ENCODE measurements at regions not wholly inside any gene's neighbourhood (a gene's known extent, or its start where the extent isn't known, plus 50 kb on each side); places are given as distances from the start of the nearest gene placed in this dataset.

GRCh38 chr7:13489386-13489785 lies 500.1 kb downstream of the ETV1 start:
- CTCF ChIA-PET = no interaction called here

GRCh38 chr7:13496976-13497375 lies 492.5 kb downstream of the ETV1 start:
- DNase-seq (ENCODE audit: extremely low spot score) = no peak
- POLR2A ChIA-PET = no interaction called here
- no peak for TF ChIP-seq FOXK2 (IDR thresholded peaks at IDR 0.05)
- TF ChIP-seq ARNT (IDR thresholded peaks at IDR 0.05) = no peak
- CTCF ChIA-PET = no interaction called here

More at GRCh38 chr7:13489386-13489785, 500.1 kb downstream of the ETV1 start:
- TF ChIP-seq SP1 (IDR thresholded peaks at IDR 0.05) (no peak), LEF1 (IDR thresholded peaks at IDR 0.05; ENCODE audit: borderline replicate concordance) (no peak), NFRKB (IDR thresholded peaks at IDR 0.05) (no peak), L3MBTL2 (conservative IDR thresholded peaks at IDR 0.05) (no peak), SUZ12 (IDR thresholded peaks at IDR 0.05) (no peak), ARNT (IDR thresholded peaks at IDR 0.05) (no peak)
- POLR2A ChIA-PET = no interaction called here
- DNase-seq (ENCODE audit: extremely low spot score) = no peak

- no peak for DNase-seq (ENCODE audit: extremely low spot score)
- TF ChIP-seq SP1 (IDR thresholded peaks at IDR 0.05) (no peak), ARNT (IDR thresholded peaks at IDR 0.05) (no peak), ZNF384 (IDR thresholded peaks at IDR 0.05) (no peak), NFRKB (IDR thresholded peaks at IDR 0.05) (no peak), BHLHE40 (IDR thresholded peaks at IDR 0.05; ENCODE audit: borderline replicate concordance) (no peak), LEF1 (IDR thresholded peaks at IDR 0.05; ENCODE audit: borderline replicate concordance) (no peak), HDGF (IDR thresholded peaks at IDR 0.05; ENCODE audit: borderline replicate concordance) (no peak)
- ChIA-PET CTCF (no interaction called here), POLR2A (no interaction called here)
These were observed 480.9 kb downstream of the ETV1 start for GRCh38 chr7:13508586-13508985.

GRCh38 chr7:13518738-13519137 lies 470.7 kb downstream of the ETV1 start:
- ChIA-PET POLR2A (no interaction called here), CTCF (no interaction called here)
- TF ChIP-seq FOXK2 (IDR thresholded peaks at IDR 0.05) (no peak), ELF4 (IDR thresholded peaks at IDR 0.05) (no peak), SP1 (IDR thresholded peaks at IDR 0.05) (no peak), HDGF (IDR thresholded peaks at IDR 0.05; ENCODE audit: borderline replicate concordance) (no peak), ZNF384 (IDR thresholded peaks at IDR 0.05) (no peak), ARNT (IDR thresholded peaks at IDR 0.05) (no peak), FOXA1 (IDR thresholded peaks at IDR 0.05) (no peak), BHLHE40 (IDR thresholded peaks at IDR 0.05; ENCODE audit: borderline replicate concordance) (no peak)
- DNase-seq (ENCODE audit: extremely low spot score) = no peak

GRCh38 chr7:13524076-13524475 lies 465.4 kb downstream of the ETV1 start:
- TF ChIP-seq ZNF384 (IDR thresholded peaks at IDR 0.05) = no peak
- TF ChIP-seq SP1 (IDR thresholded peaks at IDR 0.05) = no peak
- no peak for TF ChIP-seq FOXM1 (IDR thresholded peaks at IDR 0.05; ENCODE audit: borderline replicate concordance)
- no peak for TF ChIP-seq HDGF (IDR thresholded peaks at IDR 0.05; ENCODE audit: borderline replicate concordance)
- TF ChIP-seq ELF4 (IDR thresholded peaks at IDR 0.05) = no peak
- no peak for TF ChIP-seq FOXA1 (IDR thresholded peaks at IDR 0.05)
- no peak for DNase-seq (ENCODE audit: extremely low spot score)
- ChIA-PET POLR2A (no interaction called here), CTCF (interaction anchor here (0.7 kb wide), 1 partner anchor 233 kb away, joined by 3 read pairs; no protein-coding TSS in a partner anchor)

GRCh38 chr7:13532028-13532753 lies 457.3 kb downstream of the ETV1 start:
- DNase-seq (ENCODE audit: extremely low spot score) = no peak
- ChIA-PET POLR2A (no interaction called here), CTCF (no interaction called here)
- TF ChIP-seq TARDBP (IDR thresholded peaks at IDR 0.05) (no peak), ZNF384 (IDR thresholded peaks at IDR 0.05) (no peak), CTBP1 (IDR thresholded peaks at IDR 0.05; ENCODE audit: borderline replicate concordance) (no peak), LEF1 (IDR thresholded peaks at IDR 0.05; ENCODE audit: borderline replicate concordance) (no peak), FOXM1 (IDR thresholded peaks at IDR 0.05; ENCODE audit: borderline replicate concordance) (no peak), SP1 (IDR thresholded peaks at IDR 0.05) (no peak), ELF4 (IDR thresholded peaks at IDR 0.05) (no peak)

GRCh38 chr7:13538669-13539068 lies 450.8 kb downstream of the ETV1 start:
- POLR2A ChIA-PET = no interaction called here
- no peak for DNase-seq (ENCODE audit: extremely low spot score)
- CTCF ChIA-PET = no interaction called here
- TF ChIP-seq FOXA1 (IDR thresholded peaks at IDR 0.05) (no peak), PKNOX1 (IDR thresholded peaks at IDR 0.05) (no peak), NFRKB (IDR thresholded peaks at IDR 0.05) (no peak)

GRCh38 chr7:13540429-13540828 lies 449.0 kb downstream of the ETV1 start:
- TF ChIP-seq BHLHE40 (IDR thresholded peaks at IDR 0.05; ENCODE audit: borderline replicate concordance) (no peak), HDGF (IDR thresholded peaks at IDR 0.05; ENCODE audit: borderline replicate concordance) (no peak), LEF1 (IDR thresholded peaks at IDR 0.05; ENCODE audit: borderline replicate concordance) (no peak), SUZ12 (IDR thresholded peaks at IDR 0.05) (no peak), CTBP1 (IDR thresholded peaks at IDR 0.05; ENCODE audit: borderline replicate concordance) (no peak), ARNT (IDR thresholded peaks at IDR 0.05) (no peak), NFRKB (IDR thresholded peaks at IDR 0.05) (no peak), TARDBP (IDR thresholded peaks at IDR 0.05) (no peak), PKNOX1 (IDR thresholded peaks at IDR 0.05) (no peak), FOXA1 (IDR thresholded peaks at IDR 0.05) (no peak), FOXK2 (IDR thresholded peaks at IDR 0.05) (no peak), SP1 (IDR thresholded peaks at IDR 0.05) (no peak), L3MBTL2 (conservative IDR thresholded peaks at IDR 0.05) (no peak), FOXM1 (IDR thresholded peaks at IDR 0.05; ENCODE audit: borderline replicate concordance) (no peak), ELF4 (IDR thresholded peaks at IDR 0.05) (no peak), ZNF384 (IDR thresholded peaks at IDR 0.05) (no peak)
- ChIA-PET POLR2A (no interaction called here), CTCF (no interaction called here)
- DNase-seq (ENCODE audit: extremely low spot score) = no peak

Data from HEK293T (cell line).